BJ (cell line): ENCODE measurements at regions not wholly inside any gene's neighbourhood (a gene's known extent, or its start where the extent isn't known, plus 50 kb on each side); places are given as distances from the start of the nearest gene placed in this dataset.

Source experiments
- CTCF ChIA-PET: fragments of 350-600 bp; formaldehyde crosslinking; extraction: SDS; loops from one replicate; lab custom pipeline; 2021; ENCODE audit warnings: antibody characterized with exemption, inconsistent platforms; lab: Yijun Ruan, JAX
- POLR2A ChIA-PET: fragments of 300-600 bp; sonication (Branson Sonifier 250); formaldehyde crosslinking; extraction: SDS; loops from one replicate; lab custom pipeline; 2021; ENCODE audit warnings: antibody characterized with exemption; lab: Charles Lee
- DNase-seq: peaks from one replicate; pipeline ENCODE4 v3.0.0-alpha.2; 2011; ENCODE audit warnings: low read depth
- H3K27me3 ChIP-seq: 2 replicates; pipeline ENCODE4 v1.6.0; 2011; ENCODE audit warnings: low read length; ENCODE audit not compliant: control insufficient read depth, insufficient read depth
- H3K36me3 ChIP-seq: 2 replicates; pipeline ENCODE4 v1.5.1; 2011; ENCODE audit warnings: low read length; ENCODE audit not compliant: control insufficient read depth, insufficient read depth
- H3K4me3 ChIP-seq: 2 replicates; pipeline ENCODE4 v1.5.1; 2011; ENCODE audit warnings: low read depth, mild to moderate bottlenecking, control low read depth, low read length
- CTCF ChIP-seq: IDR thresholded peaks from 2 replicates; pipeline ENCODE4 v1.5.1; 2011; ENCODE audit warnings: low read depth, mild to moderate bottlenecking, control low read depth, inconsistent platforms, low read length, moderate library complexity; ENCODE audit not compliant: insufficient read depth

GRCh38 chr2:234843411-234843810 is 108.4 kb upstream of the SH3BP4 start:
- Histone ChIP-seq H3K36me3 (no peaks in the 10 kb centered on the region), H3K27me3 (no peaks in the 10 kb centered on the region; the same call in 1 of the 2 replicates), H3K4me3 (no peak overlapping the region)
- ChIA-PET POLR2A (no interaction called here), CTCF (interaction anchor here (1.4 to 1.8 kb wide), 2 partner anchors 9 to 20 kb away, joined by 3 to 4 read pairs; no protein-coding TSS in a partner anchor)
- TF ChIP-seq CTCF = no peak
- DNase-seq = no peak

GRCh38 chr2:234842753-234843152 is 109.1 kb upstream of the SH3BP4 start:
- Histone ChIP-seq H3K27me3 (no peaks in the 10 kb centered on the region; the same call in 1 of the 2 replicates), H3K36me3 (no peaks in the 10 kb centered on the region), H3K4me3 (no peak overlapping the region)
- CTCF ChIA-PET = interaction anchor here (1.1 to 1.8 kb wide), 3 partner anchors 8 to 21 kb away, joined by 3 to 4 read pairs (median 3); no protein-coding TSS in a partner anchor
- POLR2A ChIA-PET = no interaction called here
- DNase-seq = no peak
- TF ChIP-seq CTCF = no peak

GRCh38 chr2:234841321-234842015 is 110.3 kb upstream of the SH3BP4 start:
- no peaks in the 10 kb centered on the region for H3K27me3 ChIP-seq
- POLR2A ChIA-PET = no interaction called here
- H3K36me3 ChIP-seq = no peaks in the 10 kb centered on the region
- TF ChIP-seq CTCF = no peak
- CTCF ChIA-PET = no interaction called here
- no peak for DNase-seq
- no peak overlapping the region for H3K4me3 ChIP-seq

GRCh38 chr2:234840336-234840735 is 111.5 kb upstream of the SH3BP4 start:
- CTCF ChIA-PET = no interaction called here
- POLR2A ChIA-PET = no interaction called here

More at GRCh38 chr2:234840336-234840735, 111.5 kb upstream of the SH3BP4 start:
- no peak overlapping the region for H3K4me3 ChIP-seq
- no peaks in the 10 kb centered on the region for H3K27me3 ChIP-seq
- no peak for TF ChIP-seq CTCF
- H3K36me3 ChIP-seq = no peaks in the 10 kb centered on the region
- DNase-seq = peak; percentile 75
